Fibroblast of villous mesenchyme (primary cell): ENCODE measurements at regions not wholly inside any gene's neighbourhood (a gene's known extent, or its start where the extent isn't known, plus 50 kb on each side); places are given as distances from the start of the nearest gene placed in this dataset.

ENCODE experiments used
- DNase-seq: peaks from one replicate; pipeline ENCODE4 v3.0.0-alpha.2; 2010; ENCODE audit warnings: low read depth
- H3K4me3 ChIP-seq: 2 replicates; pipeline ENCODE4 v1.5.1; 2011; ENCODE audit warnings: low read depth, mild to moderate bottlenecking, low read length
- TF ChIP-seq, protein P1 (sequence below): IDR thresholded peaks from 2 replicates; pipeline ENCODE4 v1.5.1; 2012; ENCODE audit warnings: low read depth, mild to moderate bottlenecking, low read length; ENCODE audit not compliant: insufficient read depth

GRCh38 chrX:44080083-44080482 is 106.9 kb upstream of the NDP start:
- DNase-seq, result no peak
- TF ChIP-seq, protein P1, sequence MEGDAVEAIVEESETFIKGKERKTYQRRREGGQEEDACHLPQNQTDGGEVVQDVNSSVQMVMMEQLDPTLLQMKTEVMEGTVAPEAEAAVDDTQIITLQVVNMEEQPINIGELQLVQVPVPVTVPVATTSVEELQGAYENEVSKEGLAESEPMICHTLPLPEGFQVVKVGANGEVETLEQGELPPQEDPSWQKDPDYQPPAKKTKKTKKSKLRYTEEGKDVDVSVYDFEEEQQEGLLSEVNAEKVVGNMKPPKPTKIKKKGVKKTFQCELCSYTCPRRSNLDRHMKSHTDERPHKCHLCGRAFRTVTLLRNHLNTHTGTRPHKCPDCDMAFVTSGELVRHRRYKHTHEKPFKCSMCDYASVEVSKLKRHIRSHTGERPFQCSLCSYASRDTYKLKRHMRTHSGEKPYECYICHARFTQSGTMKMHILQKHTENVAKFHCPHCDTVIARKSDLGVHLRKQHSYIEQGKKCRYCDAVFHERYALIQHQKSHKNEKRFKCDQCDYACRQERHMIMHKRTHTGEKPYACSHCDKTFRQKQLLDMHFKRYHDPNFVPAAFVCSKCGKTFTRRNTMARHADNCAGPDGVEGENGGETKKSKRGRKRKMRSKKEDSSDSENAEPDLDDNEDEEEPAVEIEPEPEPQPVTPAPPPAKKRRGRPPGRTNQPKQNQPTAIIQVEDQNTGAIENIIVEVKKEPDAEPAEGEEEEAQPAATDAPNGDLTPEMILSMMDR, result no peak
- H3K4me3 ChIP-seq, result no peak overlapping the region

DNA sequence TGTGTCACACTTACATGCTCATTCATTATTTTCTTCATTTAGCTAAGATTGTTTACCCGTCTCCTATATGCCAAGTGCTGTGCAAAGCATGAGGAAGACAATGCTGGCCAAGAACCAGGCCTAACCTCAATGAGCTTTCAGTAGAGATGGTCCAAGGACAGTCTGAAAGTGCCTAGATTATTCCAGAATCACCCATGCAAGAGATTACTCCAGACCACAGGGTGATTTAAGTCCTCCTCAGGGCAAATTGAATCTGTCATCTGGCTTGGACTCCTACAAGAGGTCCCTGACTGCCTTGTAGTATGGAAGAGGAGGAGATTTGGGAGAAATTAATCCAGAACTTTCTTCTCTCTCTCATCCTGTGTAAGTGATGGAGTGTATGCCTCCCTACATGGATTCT is 99.4 kb upstream of the NDP start:
- H3K4me3 ChIP-seq, result no peak overlapping the region
- no peak for DNase-seq
- TF ChIP-seq, protein P1, result no peak

DNA sequence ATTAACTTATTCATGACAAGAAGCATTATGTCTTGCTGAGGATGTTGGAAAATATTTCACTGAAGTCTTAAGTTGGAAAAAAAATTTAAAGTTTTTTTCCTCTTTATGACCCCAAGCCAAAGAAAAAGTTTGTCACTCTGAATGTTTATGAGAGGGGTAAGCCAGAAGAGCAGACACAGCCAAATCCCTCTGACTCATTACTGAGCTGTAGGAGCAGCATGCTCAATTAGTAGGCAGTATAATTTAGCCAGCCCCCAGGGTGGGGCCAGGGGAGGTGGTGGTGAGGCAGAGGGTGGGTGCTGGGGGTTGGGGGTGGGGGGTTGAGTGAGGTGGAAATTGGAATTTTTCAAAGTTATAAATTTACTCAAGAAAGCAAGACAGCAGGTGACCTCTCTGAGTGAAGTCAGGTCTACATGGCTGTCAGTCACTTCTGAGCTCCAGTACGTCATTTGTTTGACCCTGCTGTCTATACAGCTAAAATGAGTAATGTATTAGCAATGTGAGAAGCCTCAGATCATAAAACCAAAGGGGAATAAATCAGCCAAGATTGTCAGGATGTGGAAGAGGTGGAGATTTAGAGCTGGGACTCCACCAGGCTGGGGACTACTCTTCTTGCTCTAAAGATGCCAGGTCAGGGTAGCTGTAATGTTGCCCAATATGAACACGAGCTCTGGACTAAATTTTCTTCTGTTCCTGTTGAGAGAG is 98.8 kb upstream of the NDP start:
- no peak overlapping the region for H3K4me3 ChIP-seq
- peak; percentile 55 for DNase-seq
- TF ChIP-seq, protein P1, result no peak

DNA sequence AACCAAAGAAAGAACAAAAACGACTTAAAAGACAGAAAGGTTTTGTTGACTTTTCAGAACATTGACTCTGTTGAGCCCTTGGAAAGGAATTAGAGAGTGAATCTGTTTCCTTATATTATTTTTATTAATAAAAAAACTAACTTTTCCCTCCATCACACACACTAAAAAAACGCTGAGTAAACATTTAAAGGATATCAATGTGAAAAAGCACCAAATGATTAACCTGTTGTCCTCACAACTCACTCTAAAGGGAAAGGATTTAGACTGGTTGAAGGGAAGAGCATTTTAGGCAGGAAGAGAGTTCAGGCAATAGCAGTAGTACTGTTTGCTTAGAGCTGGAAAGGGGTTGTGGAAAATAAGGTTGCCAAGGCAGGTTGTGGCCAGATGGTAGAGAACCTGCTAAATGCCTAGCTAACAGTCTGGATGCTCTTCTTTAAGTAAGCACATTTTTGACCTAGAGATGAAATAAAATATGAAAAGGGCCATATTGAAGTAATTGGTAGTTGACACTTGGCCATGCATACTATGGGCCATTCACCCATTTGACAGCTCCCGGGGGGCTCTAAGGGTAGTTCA is 98.0 kb upstream of the NDP start:
- no peak for DNase-seq
- no peak overlapping the region for H3K4me3 ChIP-seq
- TF ChIP-seq, protein P1, result no peak

DNA sequence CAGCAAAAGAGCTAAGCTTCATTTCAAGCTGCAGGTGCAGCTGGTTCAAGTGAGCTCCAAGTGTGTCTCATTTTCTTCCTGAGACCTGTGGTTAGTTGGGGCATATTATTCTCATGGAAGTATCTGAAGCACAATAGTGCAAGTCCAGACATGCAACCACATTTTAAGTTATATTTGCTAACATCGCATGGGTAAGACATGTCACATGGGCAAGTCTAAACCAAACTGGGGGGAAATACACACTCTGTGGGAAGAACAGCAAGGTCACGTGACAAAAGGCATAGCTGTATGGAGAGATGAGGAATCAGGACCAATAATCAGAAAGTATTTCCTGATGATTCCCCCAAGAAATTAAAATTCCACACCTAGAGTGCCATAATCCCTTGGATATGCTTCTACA is 94.9 kb upstream of the NDP start:
- no peak overlapping the region for H3K4me3 ChIP-seq
- no peak for DNase-seq
- TF ChIP-seq, protein P1, result no peak

GRCh38 chrX:44063606-44064005 is 90.4 kb upstream of the NDP start:
- no peak overlapping the region for H3K4me3 ChIP-seq
- DNase-seq, result no peak
- TF ChIP-seq, protein P1, result no peak

DNA sequence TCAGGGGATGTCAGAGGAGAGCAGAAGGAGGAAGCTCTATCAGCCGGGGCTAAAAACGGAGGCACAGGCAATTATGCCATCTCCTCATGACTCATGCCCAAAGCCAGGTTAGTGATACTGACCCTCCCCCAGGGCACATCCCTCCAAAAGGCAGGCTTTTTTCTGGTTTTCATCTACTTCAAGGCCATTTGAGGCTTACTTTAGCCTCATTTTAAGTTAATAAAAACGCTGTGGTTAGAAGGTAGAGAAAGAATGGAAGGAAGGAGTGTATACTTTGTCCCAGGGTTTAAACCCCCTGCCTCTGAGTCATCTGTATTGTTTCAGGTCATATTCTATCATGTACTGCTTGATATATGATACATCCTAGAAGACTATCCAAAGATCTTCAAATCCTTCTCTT is 89.7 kb upstream of the NDP start:
- TF ChIP-seq, protein P1, result no peak
- H3K4me3 ChIP-seq, result no peak overlapping the region
- DNase-seq, result no peak
